Central memory CD8-positive, alpha-beta T cell (primary cell): ENCODE measurements at regions not wholly inside any gene's neighbourhood (a gene's known extent, or its start where the extent isn't known, plus 50 kb on each side); places are given as distances from the start of the nearest gene placed in this dataset.

Experiments
- ATAC-seq: fragments of 150-1000 bp; cut with Tn5 transposase; replicated peaks from 2 replicates; pipeline ENCODE4 v1.10.0; 2022; ENCODE audit warnings: mild to moderate bottlenecking, moderate FRiP score, moderate number of reproducible peaks; ENCODE audit not compliant: poor library complexity, severe bottlenecking; ENCODE audit errors: extremely low read depth
- DNase-seq, 2 donors: peaks; one replicate each; pipeline ENCODE4 v3.0.0; 2021; ENCODE audit warnings: low spot score in 2 of 2
- H3K27ac Mint-ChIP-seq: one replicate; pipeline ENCODE4 v1.8.0; 2022; ENCODE audit warnings: low read depth, mild to moderate bottlenecking, moderate library complexity, mixed read lengths
- H3K27me3 Mint-ChIP-seq: one replicate; pipeline ENCODE4 v1.8.0; 2022; ENCODE audit warnings: mixed read lengths
- H3K36me3 Mint-ChIP-seq: one replicate; pipeline ENCODE4 v1.8.0; 2022; ENCODE audit warnings: mild to moderate bottlenecking, moderate library complexity, mixed read lengths; ENCODE audit not compliant: insufficient read depth
- H3K4me1 Mint-ChIP-seq: one replicate; pipeline ENCODE4 v1.8.0; 2022; ENCODE audit warnings: mixed read lengths
- H3K4me3 Mint-ChIP-seq: one replicate; pipeline ENCODE4 v1.8.0; 2022; ENCODE audit warnings: mild to moderate bottlenecking, moderate library complexity, mixed read lengths
- H3K9me3 Mint-ChIP-seq: one replicate; pipeline ENCODE4 v1.8.0; 2022; ENCODE audit warnings: mixed read lengths

GRCh38 chr5:71860048-71860447 lies 141.0 kb downstream of the CARTPT start:
- Mint-ChIP-seq H3K36me3 (no peaks in the 10 kb centered on the region), H3K4me1 (no peaks in the 10 kb centered on the region), H3K27ac (no peak overlapping the region), H3K27me3 (peaks cover 65% of the 10 kb centered on the region), H3K9me3 (peaks cover 13% of the 10 kb centered on the region), H3K4me3 (no peak overlapping the region)
- ATAC-seq, result no peak
- no peak for DNase-seq

GRCh38 chr5:71861682-71862081 lies 142.6 kb downstream of the CARTPT start:
- Mint-ChIP-seq H3K4me3 (no peak overlapping the region), H3K36me3 (peaks cover 3% of the 10 kb centered on the region), H3K27me3 (peaks cover 81% of the 10 kb centered on the region), H3K9me3 (peaks cover 6% of the 10 kb centered on the region), H3K27ac (no peak overlapping the region), H3K4me1 (no peaks in the 10 kb centered on the region)
- DNase-seq, result no peak
- no peak for ATAC-seq

GRCh38 chr5:71862087-71862486 lies 143.0 kb downstream of the CARTPT start:
- H3K27ac Mint-ChIP-seq, result no peak overlapping the region
- H3K4me1 Mint-ChIP-seq, result no peaks in the 10 kb centered on the region
- ATAC-seq, result no peak
- H3K4me3 Mint-ChIP-seq, result no peak overlapping the region
- peaks cover 83% of the 10 kb centered on the region for H3K27me3 Mint-ChIP-seq
- peaks cover 6% of the 10 kb centered on the region for H3K9me3 Mint-ChIP-seq
- no peak for DNase-seq
- H3K36me3 Mint-ChIP-seq, result peaks cover 3% of the 10 kb centered on the region

- Mint-ChIP-seq H3K27ac (no peak overlapping the region), H3K36me3 (peaks cover 3% of the 10 kb centered on the region), H3K4me3 (no peak overlapping the region), H3K9me3 (peaks cover 6% of the 10 kb centered on the region), H3K27me3 (peaks cover 84% of the 10 kb centered on the region), H3K4me1 (no peaks in the 10 kb centered on the region)
- ATAC-seq (no peak), DNase-seq (no peak)
These were observed 143.5 kb downstream of the CARTPT start for GRCh38 chr5:71862507-71863060.

- ATAC-seq, result no peak
- H3K27me3 Mint-ChIP-seq, result peaks cover 91% of the 10 kb centered on the region
- no peak for DNase-seq
- H3K4me3 Mint-ChIP-seq, result no peak overlapping the region
- H3K9me3 Mint-ChIP-seq, result no peaks in the 10 kb centered on the region
- H3K27ac Mint-ChIP-seq, result no peak overlapping the region
- H3K36me3 Mint-ChIP-seq, result peaks cover 4% of the 10 kb centered on the region
- H3K4me1 Mint-ChIP-seq, result no peaks in the 10 kb centered on the region
These were observed 145.9 kb downstream of the CARTPT start for GRCh38 chr5:71864730-71865601.

GRCh38 chr5:71865665-71866320 lies 146.7 kb downstream of the CARTPT start:
- ATAC-seq, result no peak
- Mint-ChIP-seq H3K4me1 (no peaks in the 10 kb centered on the region), H3K9me3 (no peaks in the 10 kb centered on the region), H3K36me3 (peaks cover 4% of the 10 kb centered on the region), H3K27ac (no peak overlapping the region), H3K4me3 (no peak overlapping the region), H3K27me3 (peaks cover 89% of the 10 kb centered on the region)
- no peak for DNase-seq

- Mint-ChIP-seq H3K27me3 (peaks cover 28% of the 10 kb centered on the region), H3K9me3 (no peaks in the 10 kb centered on the region), H3K36me3 (peaks cover 1% of the 10 kb centered on the region), H3K27ac (no peak overlapping the region), H3K4me3 (no peak overlapping the region), H3K4me1 (no peaks in the 10 kb centered on the region)
- ATAC-seq (no peak), DNase-seq (no peak)
These were observed 153.3 kb downstream of the CARTPT start for GRCh38 chr5:71872311-71872864.

GRCh38 chr5:71873191-71873591 lies 154.1 kb downstream of the CARTPT start:
- Mint-ChIP-seq H3K36me3 (peaks cover 1% of the 10 kb centered on the region), H3K4me1 (no peaks in the 10 kb centered on the region), H3K27ac (no peak overlapping the region), H3K27me3 (peaks cover 24% of the 10 kb centered on the region), H3K9me3 (no peaks in the 10 kb centered on the region), H3K4me3 (no peak overlapping the region)
- no peak for ATAC-seq
- DNase-seq, result no peak

GRCh38 chr5:71874521-71874920 lies 155.4 kb downstream of the CARTPT start:
- H3K36me3 Mint-ChIP-seq, result peaks cover 1% of the 10 kb centered on the region
- no peak overlapping the region for H3K4me3 Mint-ChIP-seq
- no peaks in the 10 kb centered on the region for H3K4me1 Mint-ChIP-seq
- DNase-seq, result no peak
- no peaks in the 10 kb centered on the region for H3K9me3 Mint-ChIP-seq
- no peak for ATAC-seq
- no peak overlapping the region for H3K27ac Mint-ChIP-seq
- peaks cover 18% of the 10 kb centered on the region for H3K27me3 Mint-ChIP-seq

GRCh38 chr5:71877511-71877910 lies 158.4 kb downstream of the CARTPT start:
- H3K27me3 Mint-ChIP-seq, result peaks cover 33% of the 10 kb centered on the region
- no peak overlapping the region for H3K27ac Mint-ChIP-seq
- no peaks in the 10 kb centered on the region for H3K4me1 Mint-ChIP-seq
- DNase-seq (no peak), ATAC-seq (no peak)
- no peak overlapping the region for H3K4me3 Mint-ChIP-seq
- H3K9me3 Mint-ChIP-seq, result no peaks in the 10 kb centered on the region
- H3K36me3 Mint-ChIP-seq, result no peaks in the 10 kb centered on the region

- peaks cover 44% of the 10 kb centered on the region for H3K27me3 Mint-ChIP-seq
- DNase-seq (no peak), ATAC-seq (no peak)
- H3K4me3 Mint-ChIP-seq, result no peak overlapping the region
- H3K27ac Mint-ChIP-seq, result no peak overlapping the region
- H3K4me1 Mint-ChIP-seq, result no peaks in the 10 kb centered on the region
- no peaks in the 10 kb centered on the region for H3K9me3 Mint-ChIP-seq
- no peaks in the 10 kb centered on the region for H3K36me3 Mint-ChIP-seq
These were observed 161.5 kb downstream of the CARTPT start for GRCh38 chr5:71880536-71880935.

GRCh38 chr5:71882826-71883741 lies 164.0 kb downstream of the CARTPT start:
- ATAC-seq, result no peak
- no peaks in the 10 kb centered on the region for H3K4me1 Mint-ChIP-seq
- no peak overlapping the region for H3K27ac Mint-ChIP-seq
- H3K27me3 Mint-ChIP-seq, result peaks cover 42% of the 10 kb centered on the region
- no peak overlapping the region for H3K4me3 Mint-ChIP-seq
- peaks cover 2% of the 10 kb centered on the region for H3K9me3 Mint-ChIP-seq
- H3K36me3 Mint-ChIP-seq, result no peaks in the 10 kb centered on the region
- no peak for DNase-seq
